Mesothelial cell of epicardium (in vitro differentiated cells): ENCODE measurements at regions not wholly inside any gene's neighbourhood (a gene's known extent, or its start where the extent isn't known, plus 50 kb on each side); places are given as distances from the start of the nearest gene placed in this dataset.

Experiments used
- DNase-seq, 2 experiments: peaks; one replicate each; pipeline ENCODE4 v3.0.0; 2021; ENCODE audit warnings: low spot score in 2 of 2; ENCODE audit not compliant: unreplicated experiment in 2 of 2
- H3K27ac Mint-ChIP-seq: 2 replicates; pipeline ENCODE4 v1.8.0; 2021; ENCODE audit warnings: mixed read lengths
- H3K27me3 Mint-ChIP-seq: 2 replicates; pipeline ENCODE4 v1.8.0; 2021; ENCODE audit warnings: low read depth, mixed read lengths
- H3K36me3 Mint-ChIP-seq: 2 replicates; pipeline ENCODE4 v1.8.0; 2021; ENCODE audit warnings: mixed read lengths
- H3K4me1 Mint-ChIP-seq: 2 replicates; pipeline ENCODE4 v1.8.0; 2021; ENCODE audit warnings: mixed read lengths
- H3K4me3 Mint-ChIP-seq: 2 replicates; pipeline ENCODE4 v1.8.0; 2021; ENCODE audit warnings: mild to moderate bottlenecking, moderate library complexity, mixed read lengths
- H3K9me3 Mint-ChIP-seq: 2 replicates; pipeline ENCODE4 v1.8.0; 2021; ENCODE audit warnings: mixed read lengths
- CTCF ChIP-seq: fragments of 200-600 bp; sonication (generic); IDR thresholded peaks from one replicate; pipeline ENCODE4 v1.5.0; 2021; ENCODE audit warnings: antibody characterized with exemption; ENCODE audit not compliant: unreplicated experiment

GRCh38 chr7:41331194-41331593 lies 371.7 kb downstream of the INHBA start:
- DNase-seq = no peak
- TF ChIP-seq CTCF = no peak
- Mint-ChIP-seq H3K27ac (no peak overlapping the region), H3K9me3 (no peaks in the 10 kb centered on the region), H3K36me3 (no peaks in the 10 kb centered on the region), H3K4me3 (no peak overlapping the region), H3K4me1 (peaks cover 29% of the 10 kb centered on the region), H3K27me3 (no peaks in the 10 kb centered on the region)

GRCh38 chr7:41328544-41328943 lies 374.3 kb downstream of the INHBA start:
- H3K4me1 Mint-ChIP-seq = peaks cover 33% of the 10 kb centered on the region
- no peaks in the 10 kb centered on the region for H3K9me3 Mint-ChIP-seq
- no peaks in the 10 kb centered on the region for H3K27me3 Mint-ChIP-seq
- H3K27ac Mint-ChIP-seq = peak overlapping the region; percentile 63
- DNase-seq = no peak
- no peak overlapping the region for H3K4me3 Mint-ChIP-seq
- TF ChIP-seq CTCF = no peak
- no peaks in the 10 kb centered on the region for H3K36me3 Mint-ChIP-seq

- H3K36me3 Mint-ChIP-seq = no peaks in the 10 kb centered on the region
- peak overlapping the region; percentile 63 for H3K27ac Mint-ChIP-seq
- DNase-seq = no peak
- H3K4me1 Mint-ChIP-seq = peaks cover 29% of the 10 kb centered on the region
- TF ChIP-seq CTCF = no peak
- H3K9me3 Mint-ChIP-seq = no peaks in the 10 kb centered on the region
- no peak overlapping the region for H3K4me3 Mint-ChIP-seq
- no peaks in the 10 kb centered on the region for H3K27me3 Mint-ChIP-seq
Measured at GRCh38 chr7:41328131-41328530, 374.8 kb downstream of the INHBA start.

- DNase-seq = no peak
- Mint-ChIP-seq H3K9me3 (no peaks in the 10 kb centered on the region), H3K4me1 (peaks cover 28% of the 10 kb centered on the region), H3K27me3 (no peaks in the 10 kb centered on the region), H3K36me3 (no peaks in the 10 kb centered on the region), H3K4me3 (no peak overlapping the region), H3K27ac (no peak overlapping the region)
- TF ChIP-seq CTCF = no peak
Measured at GRCh38 chr7:41326616-41327015, 376.3 kb downstream of the INHBA start.

- TF ChIP-seq CTCF = no peak
- no peaks in the 10 kb centered on the region for H3K27me3 Mint-ChIP-seq
- H3K27ac Mint-ChIP-seq = peak overlapping the region; percentile 2
- H3K4me1 Mint-ChIP-seq = peaks cover 24% of the 10 kb centered on the region
- H3K4me3 Mint-ChIP-seq = no peak overlapping the region
- H3K36me3 Mint-ChIP-seq = no peaks in the 10 kb centered on the region
- peaks cover under 1% of the 10 kb centered on the region for H3K9me3 Mint-ChIP-seq
- no peak for DNase-seq
Measured at GRCh38 chr7:41323806-41324205, 379.1 kb downstream of the INHBA start.

- no peak overlapping the region for H3K4me3 Mint-ChIP-seq
- H3K4me1 Mint-ChIP-seq = peaks cover 6% of the 10 kb centered on the region
- no peaks in the 10 kb centered on the region for H3K36me3 Mint-ChIP-seq
- no peak for DNase-seq
- H3K27ac Mint-ChIP-seq = no peak overlapping the region
- no peak for TF ChIP-seq CTCF
- no peaks in the 10 kb centered on the region for H3K27me3 Mint-ChIP-seq
- peaks cover 5% of the 10 kb centered on the region for H3K9me3 Mint-ChIP-seq
Measured at GRCh38 chr7:41319581-41319980, 383.3 kb downstream of the INHBA start.
